HG03196 (cell line): ENCODE measurements at regions not wholly inside any gene's neighbourhood (a gene's known extent, or its start where the extent isn't known, plus 50 kb on each side); places are given as distances from the start of the nearest gene placed in this dataset.

Experiments used
- ATAC-seq: cut with Tn5 transposase; IDR thresholded peaks from one replicate; pipeline ENCODE4 v1.9.1; 2021; ENCODE audit not compliant: unreplicated experiment

- no peak for ATAC-seq
Measured at GRCh38 chr13:60282708-60283107, 114.3 kb upstream of the TDRD3 start.

- no peak for ATAC-seq
Measured at GRCh38 chr13:60286707-60287106, 110.3 kb upstream of the TDRD3 start.

GRCh38 chr13:60288569-60288968 lies 108.5 kb upstream of the TDRD3 start:
- ATAC-seq, result no peak

GRCh38 chr13:60303166-60303565 lies 93.9 kb upstream of the TDRD3 start:
- no peak for ATAC-seq

- no peak for ATAC-seq
Measured at GRCh38 chr13:60311527-60311926, 85.5 kb upstream of the TDRD3 start.

- no peak for ATAC-seq
Measured at GRCh38 chr13:60312851-60313505, 84.0 kb upstream of the TDRD3 start.

GRCh38 chr13:60318186-60318585 lies 78.8 kb upstream of the TDRD3 start:
- ATAC-seq, result no peak

GRCh38 chr13:60324131-60324530 lies 72.9 kb upstream of the TDRD3 start:
- ATAC-seq, result no peak

GRCh38 chr13:60326273-60326672 lies 70.7 kb upstream of the TDRD3 start:
- ATAC-seq, result no peak

GRCh38 chr13:60327511-60327910 lies 69.5 kb upstream of the TDRD3 start:
- no peak for ATAC-seq

GRCh38 chr13:60328073-60328472 lies 68.9 kb upstream of the TDRD3 start:
- no peak for ATAC-seq

- ATAC-seq, result peak; percentile 66
Measured at GRCh38 chr13:60329221-60329923, 67.6 kb upstream of the TDRD3 start.

GRCh38 chr13:60331249-60332012 lies 65.6 kb upstream of the TDRD3 start:
- ATAC-seq, result no peak

GRCh38 chr13:60332682-60333081 lies 64.3 kb upstream of the TDRD3 start:
- no peak for ATAC-seq

GRCh38 chr13:60334310-60334709 lies 62.7 kb upstream of the TDRD3 start:
- no peak for ATAC-seq

- no peak for ATAC-seq
Measured at GRCh38 chr13:60335531-60335930, 61.5 kb upstream of the TDRD3 start.

- ATAC-seq, result no peak
Measured at GRCh38 chr13:60338754-60339153, 58.3 kb upstream of the TDRD3 start.

- no peak for ATAC-seq
Measured at GRCh38 chr13:60343978-60344377, 53.0 kb upstream of the TDRD3 start.

GRCh38 chr13:60347174-60347573 lies 49.8 kb upstream of the TDRD3 start:
- ATAC-seq, result no peak
